Medulla oblongata (tissue), 1 donor: ENCODE measurements at regions not wholly inside any gene's neighbourhood (a gene's known extent, or its start where the extent isn't known, plus 50 kb on each side); places are given as distances from the start of the nearest gene placed in this dataset.

Experiments used
- DNase-seq: peaks from one replicate; pipeline ENCODE4 v3.0.0-alpha.2; 2015; ENCODE audit errors: extremely low spot score

GRCh38 chr3:194536871-194537637, 50.3 kb upstream of the ATP13A3 start:
- peak; percentile 15 for DNase-seq
